Panc1 (cell line): ENCODE measurements at regions not wholly inside any gene's neighbourhood (a gene's known extent, or its start where the extent isn't known, plus 50 kb on each side); places are given as distances from the start of the nearest gene placed in this dataset.

Experiments used
- POLR2AphosphoS5 ChIP-seq: IDR thresholded peaks from 2 replicates; pipeline ENCODE4 v1.6.1; 2012; ENCODE audit warnings: mild to moderate bottlenecking, low read depth, low read length, moderate library complexity
- REST ChIP-seq, 2 experiments: IDR thresholded peaks; 2 replicates each; pipeline ENCODE4 v1.6.1; 2011 to 2012; ENCODE audit warnings: low read depth in 2 of 2, control low read depth in 1 of 2, low read length in 1 of 2, mild to moderate bottlenecking in 1 of 2, moderate library complexity in 1 of 2; ENCODE audit not compliant: insufficient read depth in 1 of 2
- TCF7L2 ChIP-seq: IDR thresholded peaks from 2 replicates; pipeline ENCODE4 v1.6.1; 2011; ENCODE audit warnings: mild to moderate bottlenecking, low read depth, low read length, inconsistent platforms
- TF ChIP-seq, protein P1 (sequence below): fragments of 450-650 bp; IDR thresholded peaks from 2 replicates; pipeline ENCODE4 v1.5.1; 2017; ENCODE audit warnings: mild to moderate bottlenecking

DNA sequence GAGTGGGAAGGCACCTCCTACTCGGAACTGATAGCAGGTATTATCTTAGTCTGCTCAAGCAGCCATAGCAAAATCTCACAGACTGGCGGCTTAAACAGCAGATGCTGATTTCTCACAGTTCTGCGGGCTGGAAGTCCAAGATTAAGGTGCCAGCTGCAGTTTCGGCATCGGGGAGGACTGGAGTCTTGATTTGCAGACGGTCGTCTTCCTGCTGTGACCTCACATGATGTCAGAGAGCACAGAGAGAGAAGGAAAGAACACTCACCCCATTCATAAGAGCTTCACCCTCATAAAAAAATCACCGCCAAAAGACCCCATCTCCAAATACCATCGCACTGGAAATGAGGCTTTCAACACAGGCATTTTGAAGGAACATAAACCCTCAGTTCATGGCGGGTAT is 216.5 kb upstream of the PITRM1 start:
- TF ChIP-seq POLR2AphosphoS5 (no peak), REST (IDR thresholded peaks at IDR 0.05; ENCODE audit: insufficient read depth in 1 of 2, low read depth in 2 of 2, low read length in 1 of 2) (no peak), TCF7L2 (no peak)
- TF ChIP-seq, protein P1, sequence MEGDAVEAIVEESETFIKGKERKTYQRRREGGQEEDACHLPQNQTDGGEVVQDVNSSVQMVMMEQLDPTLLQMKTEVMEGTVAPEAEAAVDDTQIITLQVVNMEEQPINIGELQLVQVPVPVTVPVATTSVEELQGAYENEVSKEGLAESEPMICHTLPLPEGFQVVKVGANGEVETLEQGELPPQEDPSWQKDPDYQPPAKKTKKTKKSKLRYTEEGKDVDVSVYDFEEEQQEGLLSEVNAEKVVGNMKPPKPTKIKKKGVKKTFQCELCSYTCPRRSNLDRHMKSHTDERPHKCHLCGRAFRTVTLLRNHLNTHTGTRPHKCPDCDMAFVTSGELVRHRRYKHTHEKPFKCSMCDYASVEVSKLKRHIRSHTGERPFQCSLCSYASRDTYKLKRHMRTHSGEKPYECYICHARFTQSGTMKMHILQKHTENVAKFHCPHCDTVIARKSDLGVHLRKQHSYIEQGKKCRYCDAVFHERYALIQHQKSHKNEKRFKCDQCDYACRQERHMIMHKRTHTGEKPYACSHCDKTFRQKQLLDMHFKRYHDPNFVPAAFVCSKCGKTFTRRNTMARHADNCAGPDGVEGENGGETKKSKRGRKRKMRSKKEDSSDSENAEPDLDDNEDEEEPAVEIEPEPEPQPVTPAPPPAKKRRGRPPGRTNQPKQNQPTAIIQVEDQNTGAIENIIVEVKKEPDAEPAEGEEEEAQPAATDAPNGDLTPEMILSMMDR, result no peak
